ENCODE measurements at regions not wholly inside any gene's neighbourhood (a gene's known extent, or its start where the extent isn't known, plus 50 kb on each side); places are given as distances from the start of the nearest gene placed in this dataset.

DNA sequence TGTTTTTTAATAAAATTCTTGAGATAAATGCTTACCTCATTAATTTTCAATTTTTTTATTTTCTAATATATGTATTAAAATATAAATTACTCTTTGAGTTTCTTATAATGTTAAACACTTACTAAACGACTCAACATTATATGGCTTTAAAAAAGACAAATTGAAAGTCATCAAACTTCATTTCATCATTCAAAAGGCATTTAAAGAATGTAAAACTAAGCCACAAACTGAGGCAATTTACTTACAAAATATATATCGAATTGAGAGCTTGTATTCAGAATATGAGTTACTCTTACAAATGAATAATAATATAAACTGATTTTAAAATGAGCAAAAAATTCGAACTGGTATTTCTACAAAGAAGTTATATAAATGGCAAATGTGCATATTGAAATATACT, 1262.2 kb upstream of the PIK3C3 start:
- H3K4me1 Mint-ChIP-seq (ENCODE audit: low read depth) = no peaks in the 10 kb centered on the region
- intact Hi-C loops (cut with micrococcal nuclease) = no loop called here

DNA sequence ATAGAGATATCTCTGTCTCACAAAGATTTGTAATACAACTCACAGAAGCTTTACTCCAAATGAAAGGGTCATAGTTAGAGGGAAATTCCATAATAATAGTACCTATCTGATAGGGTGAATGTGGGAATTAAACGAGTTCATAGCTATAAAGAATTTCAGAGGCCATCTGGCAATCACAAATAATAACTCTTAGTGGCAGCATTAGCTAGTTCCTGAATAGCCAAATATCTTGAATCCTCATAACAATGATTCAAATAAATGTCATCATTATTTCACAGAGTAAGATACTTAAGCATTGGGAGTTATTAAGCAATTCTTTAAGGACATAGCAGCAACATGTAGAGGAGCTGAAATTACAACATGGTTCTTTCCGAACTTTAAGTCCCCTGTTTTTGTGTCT, 1265.0 kb upstream of the PIK3C3 start:
- Mint-ChIP-seq H3K27me3 (no peaks in the 10 kb centered on the region), H3K4me3 (no peak overlapping the region), H3K27ac (no peak overlapping the region), H3K9me3 (no peaks in the 10 kb centered on the region), H3K36me3 (ENCODE audit: low read depth) (no peaks in the 10 kb centered on the region), H3K4me1 (ENCODE audit: low read depth) (no peaks in the 10 kb centered on the region)
- intact Hi-C loops (cut with micrococcal nuclease) = no loop called here

More for the DNA sequence above, 1262.2 kb upstream of the PIK3C3 start:
- Mint-ChIP-seq H3K36me3 (ENCODE audit: low read depth) (no peaks in the 10 kb centered on the region), H3K27ac (no peak overlapping the region), H3K27me3 (no peaks in the 10 kb centered on the region), H3K9me3 (peaks cover 2% of the 10 kb centered on the region), H3K4me3 (no peak overlapping the region)

GRCh38 chr18:40687399-40687798, 1267.6 kb upstream of the PIK3C3 start:
- H3K4me1 Mint-ChIP-seq (ENCODE audit: low read depth) = no peaks in the 10 kb centered on the region

GRCh38 chr18:40686836-40687235, 1268.2 kb upstream of the PIK3C3 start:
- H3K27ac Mint-ChIP-seq = no peak overlapping the region
- H3K27me3 Mint-ChIP-seq = no peaks in the 10 kb centered on the region
- H3K36me3 Mint-ChIP-seq (ENCODE audit: low read depth) = no peaks in the 10 kb centered on the region
- H3K9me3 Mint-ChIP-seq = no peaks in the 10 kb centered on the region
- intact Hi-C loops (cut with micrococcal nuclease) = no loop called here
- H3K4me1 Mint-ChIP-seq (ENCODE audit: low read depth) = no peaks in the 10 kb centered on the region
- H3K4me3 Mint-ChIP-seq = no peak overlapping the region

More at GRCh38 chr18:40687399-40687798, 1267.6 kb upstream of the PIK3C3 start:
- Mint-ChIP-seq H3K36me3 (ENCODE audit: low read depth) (no peaks in the 10 kb centered on the region), H3K9me3 (no peaks in the 10 kb centered on the region), H3K27me3 (no peaks in the 10 kb centered on the region), H3K4me3 (no peak overlapping the region), H3K27ac (no peak overlapping the region)
- intact Hi-C loops (cut with micrococcal nuclease) = no loop called here

- Mint-ChIP-seq H3K27me3 (no peaks in the 10 kb centered on the region), H3K9me3 (no peaks in the 10 kb centered on the region), H3K4me1 (ENCODE audit: low read depth) (no peaks in the 10 kb centered on the region), H3K36me3 (ENCODE audit: low read depth) (no peaks in the 10 kb centered on the region), H3K4me3 (no peak overlapping the region), H3K27ac (no peak overlapping the region)
- intact Hi-C loops (cut with micrococcal nuclease) = no loop called here
These were observed 1269.8 kb upstream of the PIK3C3 start for GRCh38 chr18:40685219-40685618.

- Mint-ChIP-seq H3K9me3 (no peaks in the 10 kb centered on the region), H3K27ac (no peak overlapping the region), H3K36me3 (ENCODE audit: low read depth) (no peaks in the 10 kb centered on the region), H3K27me3 (no peaks in the 10 kb centered on the region), H3K4me3 (no peak overlapping the region), H3K4me1 (ENCODE audit: low read depth) (no peaks in the 10 kb centered on the region)
- intact Hi-C loops (cut with micrococcal nuclease) = no loop called here
These were observed 1276.7 kb upstream of the PIK3C3 start for GRCh38 chr18:40678318-40678717.

GRCh38 chr18:40676668-40677067, 1278.4 kb upstream of the PIK3C3 start:
- H3K9me3 Mint-ChIP-seq = no peaks in the 10 kb centered on the region
- no peaks in the 10 kb centered on the region for H3K36me3 Mint-ChIP-seq (ENCODE audit: low read depth)
- H3K4me1 Mint-ChIP-seq (ENCODE audit: low read depth) = no peaks in the 10 kb centered on the region
- no peaks in the 10 kb centered on the region for H3K27me3 Mint-ChIP-seq
- intact Hi-C loops (cut with micrococcal nuclease) = no loop called here
- no peak overlapping the region for H3K27ac Mint-ChIP-seq
- no peak overlapping the region for H3K4me3 Mint-ChIP-seq

- intact Hi-C loops (cut with micrococcal nuclease) = no loop called here
- peaks cover 11% of the 10 kb centered on the region for H3K9me3 Mint-ChIP-seq
- no peaks in the 10 kb centered on the region for H3K4me1 Mint-ChIP-seq (ENCODE audit: low read depth)
- no peaks in the 10 kb centered on the region for H3K27me3 Mint-ChIP-seq
- no peak overlapping the region for H3K27ac Mint-ChIP-seq
- H3K4me3 Mint-ChIP-seq = no peak overlapping the region
- H3K36me3 Mint-ChIP-seq (ENCODE audit: low read depth) = no peaks in the 10 kb centered on the region
These were observed 1281.9 kb upstream of the PIK3C3 start for GRCh38 chr18:40673150-40673549.

GRCh38 chr18:40672590-40672989, 1282.4 kb upstream of the PIK3C3 start:
- H3K4me3 Mint-ChIP-seq = no peak overlapping the region
- peaks cover 11% of the 10 kb centered on the region for H3K9me3 Mint-ChIP-seq
- H3K27me3 Mint-ChIP-seq = no peaks in the 10 kb centered on the region
- intact Hi-C loops (cut with micrococcal nuclease) = no loop called here
- H3K27ac Mint-ChIP-seq = no peak overlapping the region
- H3K4me1 Mint-ChIP-seq (ENCODE audit: low read depth) = no peaks in the 10 kb centered on the region
- no peaks in the 10 kb centered on the region for H3K36me3 Mint-ChIP-seq (ENCODE audit: low read depth)

DNA sequence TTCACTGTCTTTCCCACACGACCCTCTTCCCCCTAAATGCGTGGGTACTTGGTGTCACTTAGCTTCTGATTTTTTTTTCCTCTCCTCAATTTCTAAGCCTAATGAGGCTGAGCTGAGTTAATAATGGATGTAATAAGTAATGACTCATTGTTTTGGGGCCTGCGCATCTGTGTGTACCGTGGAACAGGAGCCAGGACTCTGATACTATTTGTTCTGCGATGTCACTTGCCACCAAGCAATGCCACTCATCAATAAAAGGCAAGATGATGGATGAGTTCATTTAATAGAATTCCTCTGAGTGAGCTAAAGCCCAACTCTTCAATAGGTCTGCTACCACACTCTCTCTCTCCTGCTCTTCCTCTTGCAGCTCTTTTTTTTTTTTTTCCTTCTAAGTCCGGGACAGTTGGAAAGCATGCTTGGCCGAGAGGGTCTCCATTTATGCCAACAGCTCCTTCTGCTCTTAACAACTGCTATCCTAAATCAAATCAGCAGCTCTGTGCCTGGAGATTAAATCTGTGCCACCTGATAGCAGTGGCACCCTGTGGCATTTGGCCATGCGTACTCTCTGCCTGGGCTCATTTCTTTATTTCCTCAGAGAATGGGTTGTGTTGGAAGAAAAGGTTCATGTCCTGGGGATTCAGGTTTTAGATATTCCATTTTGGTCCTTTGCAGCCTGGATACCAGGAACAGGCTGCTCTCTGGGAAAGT, 1284.2 kb upstream of the PIK3C3 start:
- intact Hi-C loops (cut with micrococcal nuclease) = no loop called here
- Mint-ChIP-seq H3K4me3 (no peak overlapping the region), H3K36me3 (ENCODE audit: low read depth) (no peaks in the 10 kb centered on the region), H3K9me3 (peaks cover 18% of the 10 kb centered on the region), H3K4me1 (ENCODE audit: low read depth) (no peaks in the 10 kb centered on the region), H3K27me3 (no peaks in the 10 kb centered on the region), H3K27ac (no peak overlapping the region)

DNA sequence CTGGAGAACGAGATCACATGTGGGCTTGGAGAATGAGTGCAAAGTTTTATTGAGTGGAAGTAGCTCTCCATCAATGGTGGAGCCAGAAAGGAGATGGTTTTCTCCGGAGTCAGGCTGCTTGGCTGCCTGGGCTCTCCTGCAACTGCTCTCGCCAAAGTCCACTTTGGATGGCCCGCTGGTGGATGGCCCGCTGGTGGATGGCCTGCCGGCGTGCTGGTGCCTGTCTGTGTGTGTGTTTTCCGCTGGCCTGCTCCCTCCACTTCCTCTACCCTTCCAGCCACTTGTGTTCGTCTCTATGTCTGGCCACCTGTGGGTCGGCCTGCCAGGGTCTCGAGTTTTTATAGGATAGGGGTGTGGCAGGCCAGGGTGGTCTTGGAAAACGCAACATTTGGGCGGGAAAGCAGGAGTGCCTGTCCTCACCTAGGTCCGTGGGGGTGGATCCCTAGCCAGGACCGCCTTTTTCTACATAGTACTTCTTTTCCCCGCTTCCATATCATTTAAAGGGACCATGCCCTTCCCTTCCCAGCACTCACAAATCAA, 1292.1 kb upstream of the PIK3C3 start:
- Mint-ChIP-seq H3K27me3 (no peaks in the 10 kb centered on the region), H3K36me3 (ENCODE audit: low read depth) (no peaks in the 10 kb centered on the region), H3K9me3 (peaks cover 35% of the 10 kb centered on the region), H3K4me3 (no peak overlapping the region), H3K27ac (no peak overlapping the region), H3K4me1 (ENCODE audit: low read depth) (no peaks in the 10 kb centered on the region)
- intact Hi-C loops (cut with micrococcal nuclease) = no loop called here

GRCh38 chr18:40653682-40654081, 1301.4 kb upstream of the PIK3C3 start:
- H3K4me1 Mint-ChIP-seq (ENCODE audit: low read depth) = no peaks in the 10 kb centered on the region
- intact Hi-C loops (cut with micrococcal nuclease) = no loop called here
- no peak overlapping the region for H3K4me3 Mint-ChIP-seq
- H3K27me3 Mint-ChIP-seq = no peaks in the 10 kb centered on the region
- no peak overlapping the region for H3K27ac Mint-ChIP-seq
- peaks cover 36% of the 10 kb centered on the region for H3K9me3 Mint-ChIP-seq
- H3K36me3 Mint-ChIP-seq (ENCODE audit: low read depth) = no peaks in the 10 kb centered on the region

- peaks cover 28% of the 10 kb centered on the region for H3K9me3 Mint-ChIP-seq
- no peak overlapping the region for H3K4me3 Mint-ChIP-seq
- no peaks in the 10 kb centered on the region for H3K27me3 Mint-ChIP-seq
- intact Hi-C loops (cut with micrococcal nuclease) = no loop called here
- H3K36me3 Mint-ChIP-seq (ENCODE audit: low read depth) = no peaks in the 10 kb centered on the region
- H3K4me1 Mint-ChIP-seq (ENCODE audit: low read depth) = no peaks in the 10 kb centered on the region
- H3K27ac Mint-ChIP-seq = no peak overlapping the region
These were observed 1302.7 kb upstream of the PIK3C3 start for GRCh38 chr18:40652321-40652720.

DNA sequence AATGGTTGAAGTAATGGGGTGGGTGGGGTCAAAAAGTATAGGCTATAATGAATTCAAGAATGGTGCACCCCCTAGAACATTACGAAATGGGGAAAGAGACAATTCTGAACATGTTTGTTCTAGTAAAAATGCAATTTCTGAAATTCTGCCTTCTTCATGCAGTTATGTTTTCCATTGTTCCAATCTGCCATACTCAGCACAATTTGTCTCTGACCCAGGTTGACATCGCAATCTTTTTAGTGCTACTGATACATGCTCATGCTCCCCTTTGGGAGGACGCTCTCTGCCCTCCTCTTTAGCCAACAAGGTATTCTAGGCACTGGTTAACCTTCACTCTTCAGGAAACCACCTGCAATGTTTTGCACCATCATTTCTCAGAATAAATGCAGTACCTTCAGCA, 1303.9 kb upstream of the PIK3C3 start:
- Mint-ChIP-seq H3K4me1 (ENCODE audit: low read depth) (no peaks in the 10 kb centered on the region), H3K27me3 (no peaks in the 10 kb centered on the region), H3K4me3 (no peak overlapping the region), H3K9me3 (peaks cover 25% of the 10 kb centered on the region), H3K27ac (no peak overlapping the region), H3K36me3 (ENCODE audit: low read depth) (no peaks in the 10 kb centered on the region)
- intact Hi-C loops (cut with micrococcal nuclease) = no loop called here

GRCh38 chr18:40642692-40643229, 1312.3 kb upstream of the PIK3C3 start:
- no peak overlapping the region for H3K27ac Mint-ChIP-seq
- intact Hi-C loops (cut with micrococcal nuclease) = no loop called here
- no peaks in the 10 kb centered on the region for H3K4me1 Mint-ChIP-seq (ENCODE audit: low read depth)
- H3K27me3 Mint-ChIP-seq = no peaks in the 10 kb centered on the region
- no peaks in the 10 kb centered on the region for H3K36me3 Mint-ChIP-seq (ENCODE audit: low read depth)
- H3K9me3 Mint-ChIP-seq = no peaks in the 10 kb centered on the region
- no peak overlapping the region for H3K4me3 Mint-ChIP-seq

Data from dendritic cell treated with granulocyte-macrophage colony-stimulating factor and Interleukin-4, amounts not matched to agents 40 ng/mL and 50 ng/mL, for 4 days (primary cell).